ENCODE measurements at regions not wholly inside any gene's neighbourhood (a gene's known extent, or its start where the extent isn't known, plus 50 kb on each side); places are given as distances from the start of the nearest gene placed in this dataset.

GRCh38 chr7:12814828-12815227 is 127.4 kb downstream of the ARL4A start:
- TF ChIP-seq POLR2AphosphoS5 (IDR thresholded peaks at IDR 0.05) = no peak
- TF ChIP-seq, protein P1, sequence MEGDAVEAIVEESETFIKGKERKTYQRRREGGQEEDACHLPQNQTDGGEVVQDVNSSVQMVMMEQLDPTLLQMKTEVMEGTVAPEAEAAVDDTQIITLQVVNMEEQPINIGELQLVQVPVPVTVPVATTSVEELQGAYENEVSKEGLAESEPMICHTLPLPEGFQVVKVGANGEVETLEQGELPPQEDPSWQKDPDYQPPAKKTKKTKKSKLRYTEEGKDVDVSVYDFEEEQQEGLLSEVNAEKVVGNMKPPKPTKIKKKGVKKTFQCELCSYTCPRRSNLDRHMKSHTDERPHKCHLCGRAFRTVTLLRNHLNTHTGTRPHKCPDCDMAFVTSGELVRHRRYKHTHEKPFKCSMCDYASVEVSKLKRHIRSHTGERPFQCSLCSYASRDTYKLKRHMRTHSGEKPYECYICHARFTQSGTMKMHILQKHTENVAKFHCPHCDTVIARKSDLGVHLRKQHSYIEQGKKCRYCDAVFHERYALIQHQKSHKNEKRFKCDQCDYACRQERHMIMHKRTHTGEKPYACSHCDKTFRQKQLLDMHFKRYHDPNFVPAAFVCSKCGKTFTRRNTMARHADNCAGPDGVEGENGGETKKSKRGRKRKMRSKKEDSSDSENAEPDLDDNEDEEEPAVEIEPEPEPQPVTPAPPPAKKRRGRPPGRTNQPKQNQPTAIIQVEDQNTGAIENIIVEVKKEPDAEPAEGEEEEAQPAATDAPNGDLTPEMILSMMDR (IDR thresholded peaks at IDR 0.05) = no peak

Data from stomach (tissue), 4 donors.